H9 (cell line): ENCODE measurements at regions not wholly inside any gene's neighbourhood (a gene's known extent, or its start where the extent isn't known, plus 50 kb on each side); places are given as distances from the start of the nearest gene placed in this dataset.

Source experiments
- DNase-seq: peaks from one replicate; pipeline ENCODE4 v3.0.0-alpha.2; 2017
- H2AFZ ChIP-seq: one replicate; pipeline ENCODE4 v1.6.1; 2013; ENCODE audit warnings: mild to moderate bottlenecking, low read length, control low read depth, moderate library complexity
- H2AK5ac ChIP-seq: 2 replicates; pipeline ENCODE4 v1.6.1; 2013; ENCODE audit warnings: low read length, control low read depth, mixed read lengths; ENCODE audit not compliant: insufficient read length
- H2BK120ac ChIP-seq: one replicate; pipeline ENCODE4 v1.6.1; 2013; ENCODE audit warnings: low read depth, mild to moderate bottlenecking, low read length, control low read depth, inconsistent platforms; ENCODE audit not compliant: poor library complexity, severe bottlenecking
- H2BK12ac ChIP-seq: 2 replicates; pipeline ENCODE4 v1.6.1; 2013; ENCODE audit warnings: low read length, control low read depth, mixed read lengths, low read depth; ENCODE audit not compliant: insufficient read length
- H2BK15ac ChIP-seq: 2 replicates; pipeline ENCODE4 v1.6.1; 2013; ENCODE audit warnings: low read depth, low read length, control low read depth
- H2BK20ac ChIP-seq: one replicate; pipeline ENCODE4 v1.6.1; 2013; ENCODE audit warnings: low read depth, mild to moderate bottlenecking, low read length, control low read depth, inconsistent platforms; ENCODE audit not compliant: poor library complexity, severe bottlenecking
- H2BK5ac ChIP-seq: 2 replicates; pipeline ENCODE4 v1.6.1; 2013; ENCODE audit warnings: low read length, control low read depth, mixed read lengths; ENCODE audit not compliant: insufficient read length
- H3K14ac ChIP-seq: 2 replicates; pipeline ENCODE4 v1.6.1; 2013; ENCODE audit warnings: low read length, control low read depth; ENCODE audit not compliant: insufficient read depth
- H3K18ac ChIP-seq: 2 replicates; pipeline ENCODE4 v1.6.1; 2013; ENCODE audit warnings: low read depth, mild to moderate bottlenecking, mixed read lengths, low read length, control low read depth; ENCODE audit not compliant: insufficient read length
- H3K23ac ChIP-seq: 2 replicates; pipeline ENCODE4 v1.6.1; 2013; ENCODE audit warnings: low read length, control low read depth, mixed read lengths, low read depth; ENCODE audit not compliant: insufficient read length
- H3K23me2 ChIP-seq: 2 replicates; pipeline ENCODE4 v1.6.1; 2013; ENCODE audit warnings: low read depth, mild to moderate bottlenecking, mixed read lengths, low read length, control low read depth; ENCODE audit not compliant: insufficient read length, poor library complexity, severe bottlenecking
- H3K27ac ChIP-seq: 2 replicates; pipeline ENCODE4 v1.5.1; 2013; ENCODE audit warnings: low read length, control low read depth, mixed read lengths, low read depth; ENCODE audit not compliant: insufficient read length
- H3K27me3 ChIP-seq: 2 replicates; pipeline ENCODE4 v1.6.1; 2013; ENCODE audit warnings: low read length, control low read depth, inconsistent platforms; ENCODE audit not compliant: insufficient read depth
- H3K4ac ChIP-seq: 2 replicates; pipeline ENCODE4 v1.6.1; 2013; ENCODE audit warnings: low read depth, mild to moderate bottlenecking, control low read depth, inconsistent platforms, low read length, moderate library complexity
- H3K4me1 ChIP-seq: 2 replicates; pipeline ENCODE4 v1.6.1; 2013; ENCODE audit warnings: low read length, control low read depth, inconsistent platforms; ENCODE audit not compliant: insufficient read depth
- H3K4me2 ChIP-seq: 2 replicates; pipeline ENCODE4 v1.6.1; 2013; ENCODE audit warnings: low read length, control low read depth, mixed read lengths; ENCODE audit not compliant: insufficient read length, insufficient read depth
- H3K56ac ChIP-seq: 2 replicates; pipeline ENCODE4 v1.6.1; 2013; ENCODE audit warnings: low read depth, mild to moderate bottlenecking, mixed read lengths, low read length, control low read depth; ENCODE audit not compliant: insufficient read length
- H3K79me1 ChIP-seq: 2 replicates; pipeline ENCODE4 v1.6.1; 2013; ENCODE audit warnings: low read depth, mild to moderate bottlenecking, moderate library complexity, low read length, control low read depth, inconsistent platforms; ENCODE audit not compliant: insufficient read depth, poor library complexity, severe bottlenecking
- H3K79me2 ChIP-seq: 2 replicates; pipeline ENCODE4 v1.6.1; 2013; ENCODE audit warnings: low read length, control low read depth, inconsistent platforms; ENCODE audit not compliant: insufficient read depth
- H3K9ac ChIP-seq: 2 replicates; pipeline ENCODE4 v1.6.1; 2013; ENCODE audit warnings: low read length, control low read depth, mixed read lengths; ENCODE audit not compliant: insufficient read length; ENCODE audit errors: extremely low read depth
- H3K9me3 ChIP-seq: one replicate; pipeline ENCODE4 v1.6.1; 2013; ENCODE audit warnings: low read depth, low read length, inconsistent platforms; ENCODE audit not compliant: control insufficient read depth
- H3T11ph ChIP-seq: one replicate; pipeline ENCODE4 v1.6.1; 2013; ENCODE audit warnings: mild to moderate bottlenecking, low read length, control low read depth, inconsistent platforms
- H4K20me1 ChIP-seq: one replicate; pipeline ENCODE4 v1.6.1; 2013; ENCODE audit not compliant: control insufficient read depth, insufficient read length, insufficient read depth
- H4K5ac ChIP-seq: 2 replicates; pipeline ENCODE4 v1.6.1; 2013; ENCODE audit warnings: low read depth, mild to moderate bottlenecking, mixed read lengths, low read length, control low read depth; ENCODE audit not compliant: insufficient read length
- H4K8ac ChIP-seq: replicated peaks from 2 replicates; pipeline ENCODE4 v1.6.1; 2013; ENCODE audit warnings: low read length, control low read depth, mixed read lengths, low read depth; ENCODE audit not compliant: insufficient read length
- H4K91ac ChIP-seq: 2 replicates; pipeline ENCODE4 v1.6.1; 2013; ENCODE audit warnings: low read depth, mild to moderate bottlenecking, moderate library complexity, mixed read lengths, low read length, control low read depth; ENCODE audit not compliant: insufficient read length
- H3K27ac Mint-ChIP-seq, 3 experiments: 2 replicates in 2 of 3; 3 replicates in 1 of 3; pipeline ENCODE4 v1.8.0; 2020 to 2021; ENCODE audit warnings: mixed read lengths in 3 of 3, mild to moderate bottlenecking in 1 of 3, moderate library complexity in 1 of 3
- H3K27me3 Mint-ChIP-seq: 2 replicates; pipeline ENCODE4 v1.8.0; 2021; ENCODE audit warnings: low read depth, mild to moderate bottlenecking, moderate library complexity, mixed read lengths
- H3K36me3 Mint-ChIP-seq, 3 experiments: 2 replicates in 2 of 3; 3 replicates in 1 of 3; pipeline ENCODE4 v1.8.0; 2020 to 2021; ENCODE audit warnings: low read depth in 3 of 3, mixed read lengths in 3 of 3; ENCODE audit not compliant: insufficient read depth in 1 of 3
- H3K4me1 Mint-ChIP-seq, 2 experiments: 2 replicates each; pipeline ENCODE4 v1.8.0; 2020; ENCODE audit warnings: mixed read lengths in 2 of 2
- H3K4me3 Mint-ChIP-seq, 2 experiments: 2 replicates in 1 of 2; 3 replicates in 1 of 2; pipeline ENCODE4 v1.8.0; 2020 to 2021; ENCODE audit warnings: mild to moderate bottlenecking in 2 of 2, mixed read lengths in 2 of 2, moderate library complexity in 1 of 2
- H3K9me3 Mint-ChIP-seq, 2 experiments: 2 replicates in 1 of 2; 3 replicates in 1 of 2; pipeline ENCODE4 v1.8.0; 2020; ENCODE audit warnings: mild to moderate bottlenecking in 2 of 2, mixed read lengths in 2 of 2, moderate library complexity in 1 of 2
- WGBS: extraction: QIAGEN DNeasy Blood & Tissue Kit; methylation state at CpG from one replicate; pipeline ENCODE4 v1.1.7; 2013; ENCODE audit warnings: missing lambda C conversion rate, low lambda C conversion rate, mixed read lengths; ENCODE audit not compliant: insufficient read length; ENCODE audit errors: extremely low coverage; 5-methylcytosine and 5-hydroxymethylcytosine counted together
- TF ChIP-seq, protein P1 (sequence below): fragments of 200-600 bp; sonication (generic); conservative IDR thresholded peaks from 3 replicates; pipeline ENCODE4 v1.8.0; 2021; ENCODE audit warnings: antibody characterized with exemption, mild to moderate bottlenecking

DNA sequence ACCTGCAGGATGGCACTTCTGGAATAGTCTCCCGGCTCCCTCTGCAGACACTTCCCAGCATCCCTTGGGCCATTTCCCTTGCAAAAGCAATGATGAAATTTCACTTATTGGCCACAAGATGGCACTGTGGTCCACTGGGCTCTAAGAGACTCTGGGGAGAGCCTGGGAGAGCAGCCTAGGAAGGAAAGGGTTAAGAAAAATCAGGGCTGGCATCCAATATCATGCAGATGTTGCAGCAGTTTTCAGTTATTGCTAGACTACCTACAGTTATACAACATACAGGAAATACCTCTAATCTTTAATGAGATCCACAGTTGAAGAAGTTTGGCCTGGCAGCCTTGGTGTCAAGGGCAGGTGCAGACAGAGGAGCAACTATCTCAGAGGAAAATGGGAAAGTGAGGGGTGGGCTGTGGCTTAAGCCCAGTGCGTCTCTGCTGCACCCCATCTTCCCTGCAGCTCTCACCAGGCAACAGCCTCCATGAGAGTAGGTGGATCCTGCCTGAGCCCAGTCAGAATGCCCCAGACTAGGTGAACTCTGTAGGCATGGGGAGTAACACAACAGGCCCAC is 100.2 kb upstream of the PRSS58 start:
- Mint-ChIP-seq H3K27ac (peak overlapping the region; percentile 24 to 58 (median 26); a peak in 3 of 7 replicates), H3K27me3 (peaks cover 9% of the 10 kb centered on the region), H3K36me3 (peaks cover 6 to 16% (median 10%) of the 10 kb centered on the region in 3 experiments)

More for the DNA sequence above, 100.2 kb upstream of the PRSS58 start:
- H3T11ph ChIP-seq: no peak overlapping the region
- Mint-ChIP-seq H3K9me3 (peaks cover 16 to 20% of the 10 kb centered on the region in 2 experiments), H3K4me3 (no peak overlapping the region), H3K4me1 (peaks cover 32 to 50% of the 10 kb centered on the region in 2 experiments)
- no CpG with 5 or more reads among the region's 2 CpGs for WGBS
- H2BK15ac ChIP-seq: no peak overlapping the region
- no peak overlapping the region for H3K4me2 ChIP-seq
- H3K27me3 ChIP-seq: no peaks in the 10 kb centered on the region
- no peak overlapping the region for H3K9ac ChIP-seq
- no peak overlapping the region for H2BK120ac ChIP-seq
- H4K5ac ChIP-seq: no peak overlapping the region
- H2BK12ac ChIP-seq: no peak overlapping the region
- no peaks in the 10 kb centered on the region for H3K79me1 ChIP-seq
- H3K14ac ChIP-seq: no peak overlapping the region
- H2BK5ac ChIP-seq: no peak overlapping the region
- H3K18ac ChIP-seq: no peak overlapping the region
- H3K23ac ChIP-seq: no peak overlapping the region
- H2AK5ac ChIP-seq: no peak overlapping the region
- no peaks in the 10 kb centered on the region for H3K79me2 ChIP-seq
- H4K20me1 ChIP-seq: no peaks in the 10 kb centered on the region
- DNase-seq: peak; percentile 64
- no peaks in the 10 kb centered on the region for H3K9me3 ChIP-seq
- no peak overlapping the region for H4K8ac ChIP-seq
- no peak overlapping the region for H4K91ac ChIP-seq
- no peak overlapping the region for H3K27ac ChIP-seq
- no peak overlapping the region for H3K4ac ChIP-seq
- TF ChIP-seq, protein P1, sequence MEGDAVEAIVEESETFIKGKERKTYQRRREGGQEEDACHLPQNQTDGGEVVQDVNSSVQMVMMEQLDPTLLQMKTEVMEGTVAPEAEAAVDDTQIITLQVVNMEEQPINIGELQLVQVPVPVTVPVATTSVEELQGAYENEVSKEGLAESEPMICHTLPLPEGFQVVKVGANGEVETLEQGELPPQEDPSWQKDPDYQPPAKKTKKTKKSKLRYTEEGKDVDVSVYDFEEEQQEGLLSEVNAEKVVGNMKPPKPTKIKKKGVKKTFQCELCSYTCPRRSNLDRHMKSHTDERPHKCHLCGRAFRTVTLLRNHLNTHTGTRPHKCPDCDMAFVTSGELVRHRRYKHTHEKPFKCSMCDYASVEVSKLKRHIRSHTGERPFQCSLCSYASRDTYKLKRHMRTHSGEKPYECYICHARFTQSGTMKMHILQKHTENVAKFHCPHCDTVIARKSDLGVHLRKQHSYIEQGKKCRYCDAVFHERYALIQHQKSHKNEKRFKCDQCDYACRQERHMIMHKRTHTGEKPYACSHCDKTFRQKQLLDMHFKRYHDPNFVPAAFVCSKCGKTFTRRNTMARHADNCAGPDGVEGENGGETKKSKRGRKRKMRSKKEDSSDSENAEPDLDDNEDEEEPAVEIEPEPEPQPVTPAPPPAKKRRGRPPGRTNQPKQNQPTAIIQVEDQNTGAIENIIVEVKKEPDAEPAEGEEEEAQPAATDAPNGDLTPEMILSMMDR: peak; percentile 87
- H2BK20ac ChIP-seq: no peak overlapping the region
- H3K4me1 ChIP-seq: peaks cover 9% of the 10 kb centered on the region; the same call in 1 of the 2 replicates
- no peaks in the 10 kb centered on the region for H3K23me2 ChIP-seq
- H2AFZ ChIP-seq: no peak overlapping the region
- no peak overlapping the region for H3K56ac ChIP-seq
